ENCODE measurements at regions not wholly inside any gene's neighbourhood (a gene's known extent, or its start where the extent isn't known, plus 50 kb on each side); places are given as distances from the start of the nearest gene placed in this dataset.
"Not testable (repeated sequence)": the region's sequence is repeated elsewhere in the genome, so short reads cannot be mapped to it uniquely, and the experiment has no call there.

GRCh38 chr16:65845466-65846209, 520.9 kb upstream of the CDH5 start:
- DNase-seq (ENCODE audit: low read depth, low spot score), result no peak

GRCh38 chr16:65843941-65844340, 522.5 kb upstream of the CDH5 start:
- no peak for DNase-seq (ENCODE audit: low read depth, low spot score)

- DNase-seq (ENCODE audit: low read depth, low spot score), result no peak
Measured at GRCh38 chr16:65842067-65842466, 524.4 kb upstream of the CDH5 start.

GRCh38 chr16:65838001-65838400, 528.5 kb upstream of the CDH5 start:
- DNase-seq (ENCODE audit: low read depth, low spot score), result no peak

- no peak for DNase-seq (ENCODE audit: low read depth, low spot score)
Measured at GRCh38 chr16:65837464-65837863, 529.0 kb upstream of the CDH5 start.

GRCh38 chr16:65834688-65835087, 531.8 kb upstream of the CDH5 start:
- no peak for DNase-seq (ENCODE audit: low read depth, low spot score)

GRCh38 chr16:65833171-65833871, 533.2 kb upstream of the CDH5 start:
- DNase-seq (ENCODE audit: low read depth, low spot score), result no peak

- no peak for DNase-seq (ENCODE audit: low read depth, low spot score)
Measured at GRCh38 chr16:65832679-65833078, 533.8 kb upstream of the CDH5 start.

- no peak for DNase-seq (ENCODE audit: low read depth, low spot score)
Measured at GRCh38 chr16:65831903-65832666, 534.4 kb upstream of the CDH5 start.

GRCh38 chr16:65829076-65829475, 537.4 kb upstream of the CDH5 start:
- DNase-seq (ENCODE audit: low read depth, low spot score), result no peak

- no peak for DNase-seq (ENCODE audit: low read depth, low spot score)
Measured at GRCh38 chr16:65828296-65828695, 538.2 kb upstream of the CDH5 start.

- DNase-seq (ENCODE audit: low read depth, low spot score), result no peak
Measured at GRCh38 chr16:65827231-65827630, 539.3 kb upstream of the CDH5 start.

GRCh38 chr16:65825191-65825856, 541.2 kb upstream of the CDH5 start:
- DNase-seq (ENCODE audit: low read depth, low spot score), result no peak

- DNase-seq (ENCODE audit: low read depth, low spot score), result no peak
Measured at GRCh38 chr16:65822148-65822547, 544.3 kb upstream of the CDH5 start.

GRCh38 chr16:65819136-65819898, 547.2 kb upstream of the CDH5 start:
- no peak for DNase-seq (ENCODE audit: low read depth, low spot score)

- DNase-seq (ENCODE audit: low read depth, low spot score), result no peak
Measured at GRCh38 chr16:65817799-65818198, 548.7 kb upstream of the CDH5 start.

- DNase-seq (ENCODE audit: low read depth, low spot score), result peak; percentile 38
Measured at GRCh38 chr16:65817066-65817465, 549.4 kb upstream of the CDH5 start.

GRCh38 chr16:65816556-65816955, 549.9 kb upstream of the CDH5 start:
- no peak for DNase-seq (ENCODE audit: low read depth, low spot score)

GRCh38 chr16:65815707-65816106, 550.8 kb upstream of the CDH5 start:
- no peak for DNase-seq (ENCODE audit: low read depth, low spot score)

GRCh38 chr16:65813879-65814278, 552.6 kb upstream of the CDH5 start:
- DNase-seq (ENCODE audit: low read depth, low spot score), result not testable (repeated sequence)

GRCh38 chr16:65809627-65810026, 556.9 kb upstream of the CDH5 start:
- DNase-seq (ENCODE audit: low read depth, low spot score), result no peak

Measured in iPS DF 19.7 (cell line).